WTC11 (cell line): ENCODE measurements at regions not wholly inside any gene's neighbourhood (a gene's known extent, or its start where the extent isn't known, plus 50 kb on each side); places are given as distances from the start of the nearest gene placed in this dataset.

Experiments used
- ATAC-seq: fragments of 200-7000 bp; cut with Tn5 transposase; 2 replicates; pipeline ENCODE4 v1.10.0; 2021; ENCODE audit warnings: mild to moderate bottlenecking, moderate library complexity
- CTCF ChIA-PET: fragments of 300-600 bp; sonication (Branson Sonifier 250); formaldehyde crosslinking; loops from one replicate; lab custom pipeline; 2021; ENCODE audit warnings: antibody characterized with exemption; lab: Charles Lee
- POLR2A ChIA-PET: fragments of 350-600 bp; sonication (Branson Sonifier 250); formaldehyde crosslinking; loops from one replicate; lab custom pipeline; 2021; ENCODE audit warnings: antibody characterized with exemption; lab: Charles Lee
- DNase-seq: peaks from one replicate; pipeline ENCODE4 v3.0.0; 2021; ENCODE audit warnings: low spot score
- H3K27ac Mint-ChIP-seq: 2 replicates; pipeline ENCODE4 v1.8.0; 2021; ENCODE audit warnings: mixed read lengths
- H3K27me3 Mint-ChIP-seq: 2 replicates; pipeline ENCODE4 v1.8.0; 2021; ENCODE audit warnings: low read depth, mild to moderate bottlenecking, moderate library complexity, mixed read lengths
- H3K36me3 Mint-ChIP-seq: 2 replicates; pipeline ENCODE4 v1.8.0; 2021; ENCODE audit warnings: mixed read lengths
- H3K4me1 Mint-ChIP-seq: 2 replicates; pipeline ENCODE4 v1.8.0; 2022; ENCODE audit warnings: mixed read lengths
- H3K4me3 Mint-ChIP-seq: 2 replicates; pipeline ENCODE4 v1.8.0; 2021; ENCODE audit warnings: mild to moderate bottlenecking, moderate library complexity, mixed read lengths
- H3K9me3 Mint-ChIP-seq: 2 replicates; pipeline ENCODE4 v1.8.0; 2021; ENCODE audit warnings: mixed read lengths
- ESRRA ChIP-seq: sonication (generic); formaldehyde crosslinking; IDR thresholded peaks from 2 replicates; pipeline ENCODE4 v1.8.1; 2022; ENCODE audit warnings: mild to moderate bottlenecking, missing genetic modification reagents, borderline replicate concordance
- ETV6 ChIP-seq: sonication (generic); formaldehyde crosslinking; IDR thresholded peaks from 2 replicates; pipeline ENCODE4 v1.8.1; 2022; ENCODE audit warnings: mild to moderate bottlenecking, missing genetic modification reagents
- GRHL2 ChIP-seq: fragments of 250-450 bp; sonication (Bioruptor Pico); IDR thresholded peaks from 2 replicates; pipeline ENCODE4 v1.8.0; 2022; ENCODE audit warnings: mild to moderate bottlenecking, moderate library complexity; ENCODE audit not compliant: insufficient replicate concordance, severe bottlenecking
- JUN ChIP-seq: sonication (generic); formaldehyde crosslinking; IDR thresholded peaks from 2 replicates; pipeline ENCODE4 v1.8.0; 2023; ENCODE audit warnings: mild to moderate bottlenecking, missing genetic modification reagents
- NFE2L1 ChIP-seq: sonication (generic); formaldehyde crosslinking; IDR thresholded peaks from 2 replicates; pipeline ENCODE4 v1.8.1; 2023; ENCODE audit warnings: missing genetic modification reagents
- RELA ChIP-seq: sonication (generic); formaldehyde crosslinking; IDR thresholded peaks from 2 replicates; pipeline ENCODE4 v1.8.1; 2022; ENCODE audit warnings: missing genetic modification reagents, mild to moderate bottlenecking, borderline replicate concordance
- RORB ChIP-seq: fragments of 250-450 bp; sonication (Bioruptor Pico); IDR thresholded peaks from 2 replicates; pipeline ENCODE4 v1.9.0; 2021; ENCODE audit warnings: mild to moderate bottlenecking
- TEAD4 ChIP-seq: sonication (generic); formaldehyde crosslinking; IDR thresholded peaks from 2 replicates; pipeline ENCODE4 v1.8.0; 2022; ENCODE audit warnings: mild to moderate bottlenecking, missing genetic modification reagents
- ZNF138 ChIP-seq: sonication (generic); formaldehyde crosslinking; conservative IDR thresholded peaks from 2 replicates; pipeline ENCODE4 v1.8.1; 2022; ENCODE audit warnings: mild to moderate bottlenecking, moderate library complexity, missing genetic modification reagents
- ZNF219 ChIP-seq: sonication (generic); formaldehyde crosslinking; IDR thresholded peaks from 2 replicates; pipeline ENCODE4 v1.8.0; 2023; ENCODE audit warnings: missing genetic modification reagents, mild to moderate bottlenecking, borderline replicate concordance
- ZNF263 ChIP-seq: sonication (generic); formaldehyde crosslinking; IDR thresholded peaks from 2 replicates; pipeline ENCODE4 v1.8.1; 2022; ENCODE audit warnings: low read depth, mild to moderate bottlenecking, moderate library complexity, missing genetic modification reagents
- ZNF317 ChIP-seq: sonication (generic); formaldehyde crosslinking; IDR thresholded peaks from 2 replicates; pipeline ENCODE4 v1.8.1; 2023; ENCODE audit warnings: low read depth, mild to moderate bottlenecking, moderate library complexity, missing genetic modification reagents, borderline replicate concordance
- ZNF396 ChIP-seq: fragments of 250-450 bp; sonication (Bioruptor Pico); IDR thresholded peaks from 2 replicates; pipeline ENCODE4 v1.8.0; 2021; ENCODE audit warnings: mild to moderate bottlenecking, moderate library complexity, borderline replicate concordance
- TF ChIP-seq, protein P1 (sequence below): sonication (generic); formaldehyde crosslinking; IDR thresholded peaks from 2 replicates; pipeline ENCODE4 v1.8.1; 2023; ENCODE audit warnings: mild to moderate bottlenecking, missing genetic modification reagents
- TF ChIP-seq, protein P2 (sequence below): fragments of 200-600 bp; IDR thresholded peaks from 2 replicates; pipeline ENCODE4 v1.8.0; 2022; ENCODE audit warnings: antibody characterized with exemption
- TF ChIP-seq, protein P3 (sequence below): fragments of 250-450 bp; sonication (Bioruptor Pico); IDR thresholded peaks from 2 replicates; pipeline ENCODE4 v1.9.0; 2021; ENCODE audit warnings: mild to moderate bottlenecking, borderline replicate concordance
- TF ChIP-seq, protein P4 (sequence below): fragments of 250-450 bp; sonication (Bioruptor Pico); IDR thresholded peaks from 2 replicates; pipeline ENCODE4 v1.9.0; 2021; ENCODE audit warnings: mild to moderate bottlenecking

DNA sequence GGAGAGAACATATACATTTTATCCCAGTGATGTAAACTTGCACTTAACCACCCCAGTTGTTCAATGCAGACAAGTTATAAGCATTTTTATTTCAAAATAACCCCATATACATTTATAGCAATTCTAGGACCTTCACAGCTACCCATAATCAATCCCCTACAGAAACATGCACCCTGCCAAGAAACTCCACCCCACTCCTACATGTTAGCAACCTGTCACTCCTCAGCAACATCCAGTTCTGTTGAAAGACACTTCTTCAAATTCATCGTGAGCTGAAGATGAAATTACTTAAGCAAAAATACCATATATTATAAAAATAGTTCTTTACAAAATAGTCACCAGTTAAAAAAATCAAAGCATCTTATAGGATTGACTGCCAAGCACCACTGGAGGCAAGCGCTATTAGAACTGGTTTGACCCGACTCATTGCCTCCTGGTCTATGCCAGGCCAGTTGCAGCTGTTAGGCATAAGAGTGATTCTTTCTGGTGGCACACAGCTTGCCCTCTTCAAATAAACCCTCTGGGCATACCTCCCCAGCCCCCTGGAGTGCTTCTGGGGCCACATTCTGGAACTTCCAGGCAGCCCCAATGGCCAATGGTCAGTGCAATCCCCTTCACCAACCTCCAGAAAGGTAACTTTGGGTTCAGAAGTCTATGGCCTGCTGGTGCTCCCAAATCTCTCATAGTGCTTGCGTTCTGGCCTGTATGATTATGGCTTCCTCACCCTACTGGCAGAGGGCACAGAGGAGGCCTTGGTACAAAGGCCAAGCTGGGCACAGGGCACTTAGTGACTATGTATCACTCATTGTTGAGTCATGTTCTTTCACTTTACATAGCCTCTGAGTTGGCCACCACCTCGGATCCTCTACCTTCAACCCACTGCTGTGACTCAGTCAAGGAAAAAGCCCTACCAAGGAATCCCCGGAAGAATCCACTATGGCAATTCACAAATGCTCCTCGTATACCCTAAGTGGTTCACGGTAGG lies 72.2 kb upstream of the RALGPS2 start:
- Mint-ChIP-seq H3K36me3 (no peaks in the 10 kb centered on the region), H3K9me3 (no peaks in the 10 kb centered on the region), H3K4me1 (no peaks in the 10 kb centered on the region; the same call in 1 of the 2 replicates), H3K27ac (no peak overlapping the region), H3K4me3 (no peak overlapping the region), H3K27me3 (no peaks in the 10 kb centered on the region)
- TF ChIP-seq, protein P1, sequence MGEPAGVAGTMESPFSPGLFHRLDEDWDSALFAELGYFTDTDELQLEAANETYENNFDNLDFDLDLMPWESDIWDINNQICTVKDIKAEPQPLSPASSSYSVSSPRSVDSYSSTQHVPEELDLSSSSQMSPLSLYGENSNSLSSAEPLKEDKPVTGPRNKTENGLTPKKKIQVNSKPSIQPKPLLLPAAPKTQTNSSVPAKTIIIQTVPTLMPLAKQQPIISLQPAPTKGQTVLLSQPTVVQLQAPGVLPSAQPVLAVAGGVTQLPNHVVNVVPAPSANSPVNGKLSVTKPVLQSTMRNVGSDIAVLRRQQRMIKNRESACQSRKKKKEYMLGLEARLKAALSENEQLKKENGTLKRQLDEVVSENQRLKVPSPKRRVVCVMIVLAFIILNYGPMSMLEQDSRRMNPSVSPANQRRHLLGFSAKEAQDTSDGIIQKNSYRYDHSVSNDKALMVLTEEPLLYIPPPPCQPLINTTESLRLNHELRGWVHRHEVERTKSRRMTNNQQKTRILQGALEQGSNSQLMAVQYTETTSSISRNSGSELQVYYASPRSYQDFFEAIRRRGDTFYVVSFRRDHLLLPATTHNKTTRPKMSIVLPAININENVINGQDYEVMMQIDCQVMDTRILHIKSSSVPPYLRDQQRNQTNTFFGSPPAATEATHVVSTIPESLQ (CRISPR knock-in tag) = no peak
- no peak for TF ChIP-seq ZNF263 (CRISPR knock-in tag)
- no peak for TF ChIP-seq GRHL2 (CRISPR knock-in tag)
- TF ChIP-seq ZNF396 (CRISPR knock-in tag) = no peak
- TF ChIP-seq JUN (CRISPR knock-in tag) = no peak
- no peak for TF ChIP-seq ZNF138 (CRISPR knock-in tag)
- no peak for TF ChIP-seq TEAD4 (CRISPR knock-in tag)
- no peak for TF ChIP-seq NFE2L1 (CRISPR knock-in tag)
- TF ChIP-seq, protein P2, sequence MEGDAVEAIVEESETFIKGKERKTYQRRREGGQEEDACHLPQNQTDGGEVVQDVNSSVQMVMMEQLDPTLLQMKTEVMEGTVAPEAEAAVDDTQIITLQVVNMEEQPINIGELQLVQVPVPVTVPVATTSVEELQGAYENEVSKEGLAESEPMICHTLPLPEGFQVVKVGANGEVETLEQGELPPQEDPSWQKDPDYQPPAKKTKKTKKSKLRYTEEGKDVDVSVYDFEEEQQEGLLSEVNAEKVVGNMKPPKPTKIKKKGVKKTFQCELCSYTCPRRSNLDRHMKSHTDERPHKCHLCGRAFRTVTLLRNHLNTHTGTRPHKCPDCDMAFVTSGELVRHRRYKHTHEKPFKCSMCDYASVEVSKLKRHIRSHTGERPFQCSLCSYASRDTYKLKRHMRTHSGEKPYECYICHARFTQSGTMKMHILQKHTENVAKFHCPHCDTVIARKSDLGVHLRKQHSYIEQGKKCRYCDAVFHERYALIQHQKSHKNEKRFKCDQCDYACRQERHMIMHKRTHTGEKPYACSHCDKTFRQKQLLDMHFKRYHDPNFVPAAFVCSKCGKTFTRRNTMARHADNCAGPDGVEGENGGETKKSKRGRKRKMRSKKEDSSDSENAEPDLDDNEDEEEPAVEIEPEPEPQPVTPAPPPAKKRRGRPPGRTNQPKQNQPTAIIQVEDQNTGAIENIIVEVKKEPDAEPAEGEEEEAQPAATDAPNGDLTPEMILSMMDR = no peak
- TF ChIP-seq ESRRA (CRISPR knock-in tag) = no peak
- TF ChIP-seq, protein P3, sequence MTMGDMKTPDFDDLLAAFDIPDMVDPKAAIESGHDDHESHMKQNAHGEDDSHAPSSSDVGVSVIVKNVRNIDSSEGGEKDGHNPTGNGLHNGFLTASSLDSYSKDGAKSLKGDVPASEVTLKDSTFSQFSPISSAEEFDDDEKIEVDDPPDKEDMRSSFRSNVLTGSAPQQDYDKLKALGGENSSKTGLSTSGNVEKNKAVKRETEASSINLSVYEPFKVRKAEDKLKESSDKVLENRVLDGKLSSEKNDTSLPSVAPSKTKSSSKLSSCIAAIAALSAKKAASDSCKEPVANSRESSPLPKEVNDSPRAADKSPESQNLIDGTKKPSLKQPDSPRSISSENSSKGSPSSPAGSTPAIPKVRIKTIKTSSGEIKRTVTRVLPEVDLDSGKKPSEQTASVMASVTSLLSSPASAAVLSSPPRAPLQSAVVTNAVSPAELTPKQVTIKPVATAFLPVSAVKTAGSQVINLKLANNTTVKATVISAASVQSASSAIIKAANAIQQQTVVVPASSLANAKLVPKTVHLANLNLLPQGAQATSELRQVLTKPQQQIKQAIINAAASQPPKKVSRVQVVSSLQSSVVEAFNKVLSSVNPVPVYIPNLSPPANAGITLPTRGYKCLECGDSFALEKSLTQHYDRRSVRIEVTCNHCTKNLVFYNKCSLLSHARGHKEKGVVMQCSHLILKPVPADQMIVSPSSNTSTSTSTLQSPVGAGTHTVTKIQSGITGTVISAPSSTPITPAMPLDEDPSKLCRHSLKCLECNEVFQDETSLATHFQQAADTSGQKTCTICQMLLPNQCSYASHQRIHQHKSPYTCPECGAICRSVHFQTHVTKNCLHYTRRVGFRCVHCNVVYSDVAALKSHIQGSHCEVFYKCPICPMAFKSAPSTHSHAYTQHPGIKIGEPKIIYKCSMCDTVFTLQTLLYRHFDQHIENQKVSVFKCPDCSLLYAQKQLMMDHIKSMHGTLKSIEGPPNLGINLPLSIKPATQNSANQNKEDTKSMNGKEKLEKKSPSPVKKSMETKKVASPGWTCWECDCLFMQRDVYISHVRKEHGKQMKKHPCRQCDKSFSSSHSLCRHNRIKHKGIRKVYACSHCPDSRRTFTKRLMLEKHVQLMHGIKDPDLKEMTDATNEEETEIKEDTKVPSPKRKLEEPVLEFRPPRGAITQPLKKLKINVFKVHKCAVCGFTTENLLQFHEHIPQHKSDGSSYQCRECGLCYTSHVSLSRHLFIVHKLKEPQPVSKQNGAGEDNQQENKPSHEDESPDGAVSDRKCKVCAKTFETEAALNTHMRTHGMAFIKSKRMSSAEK (CRISPR knock-in tag) = no peak
- no peak for TF ChIP-seq RELA (CRISPR knock-in tag)
- no peak for TF ChIP-seq ZNF219 (CRISPR knock-in tag)
- ChIA-PET POLR2A (no interaction called here), CTCF (no interaction called here)
- DNase-seq (no peak), ATAC-seq (no peak)

DNA sequence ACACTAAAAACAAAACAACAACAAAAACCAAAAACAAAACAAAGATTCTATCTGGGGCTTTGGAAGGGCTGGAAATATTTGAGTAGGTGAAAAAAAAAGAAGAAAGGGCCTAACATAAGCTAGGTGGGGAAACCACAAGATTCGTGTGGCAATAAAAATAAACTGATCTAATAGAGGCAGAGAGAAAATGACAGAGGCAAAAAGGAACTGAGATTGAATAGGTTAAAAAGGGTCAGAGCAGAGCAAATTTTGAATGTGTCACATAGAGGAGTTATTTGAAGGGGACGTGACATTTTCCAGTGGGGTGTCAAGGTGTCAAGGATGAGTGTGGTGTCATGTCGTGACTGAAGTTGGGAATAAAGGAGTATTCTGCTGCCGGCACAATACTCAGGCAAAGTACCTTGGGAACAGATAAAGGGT lies 65.2 kb upstream of the RALGPS2 start:
- ChIA-PET CTCF (no interaction called here), POLR2A (no interaction called here)
- no peak for ATAC-seq
- Mint-ChIP-seq H3K27ac (no peak overlapping the region), H3K4me3 (no peak overlapping the region), H3K36me3 (no peaks in the 10 kb centered on the region), H3K27me3 (no peaks in the 10 kb centered on the region), H3K4me1 (no peaks in the 10 kb centered on the region; the same call in 1 of the 2 replicates), H3K9me3 (no peaks in the 10 kb centered on the region)
- TF ChIP-seq, protein P4, sequence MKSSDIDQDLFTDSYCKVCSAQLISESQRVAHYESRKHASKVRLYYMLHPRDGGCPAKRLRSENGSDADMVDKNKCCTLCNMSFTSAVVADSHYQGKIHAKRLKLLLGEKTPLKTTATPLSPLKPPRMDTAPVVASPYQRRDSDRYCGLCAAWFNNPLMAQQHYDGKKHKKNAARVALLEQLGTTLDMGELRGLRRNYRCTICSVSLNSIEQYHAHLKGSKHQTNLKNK (CRISPR knock-in tag) = no peak
- TF ChIP-seq ETV6 (CRISPR knock-in tag) (no peak), ZNF317 (CRISPR knock-in tag) (no peak), RORB (no peak)
- DNase-seq = no peak
